Transverse colon (tissue), 3 donors: ENCODE measurements at regions not wholly inside any gene's neighbourhood (a gene's known extent, or its start where the extent isn't known, plus 50 kb on each side); places are given as distances from the start of the nearest gene placed in this dataset.

Experiments
- EP300 ChIP-seq: sonication (generic); formaldehyde crosslinking; IDR thresholded peaks from one replicate; pipeline ENCODE4 v1.6.1; 2017; ENCODE audit warnings: antibody characterized with exemption, low read depth
- POLR2A ChIP-seq: fragments of 450-650 bp; IDR thresholded peaks from one replicate; pipeline ENCODE4 v1.6.1; 2016; ENCODE audit warnings: antibody characterized with exemption, mild to moderate bottlenecking, moderate library complexity
- TF ChIP-seq, protein P1 (sequence below), 5 experiments: fragments of 200-600 bp in 3 of 5; fragments of 450-650 bp in 2 of 5; sonication (generic) in 3 of 5; IDR thresholded peaks; 1 replicate in 2 of 5; 2 replicates in 3 of 5; pipeline ENCODE4 v1.5.1; 2016 to 2017; ENCODE audit warnings: antibody characterized with exemption in 5 of 5, inconsistent platforms in 3 of 5, mild to moderate bottlenecking in 2 of 5, moderate library complexity in 1 of 5

DNA sequence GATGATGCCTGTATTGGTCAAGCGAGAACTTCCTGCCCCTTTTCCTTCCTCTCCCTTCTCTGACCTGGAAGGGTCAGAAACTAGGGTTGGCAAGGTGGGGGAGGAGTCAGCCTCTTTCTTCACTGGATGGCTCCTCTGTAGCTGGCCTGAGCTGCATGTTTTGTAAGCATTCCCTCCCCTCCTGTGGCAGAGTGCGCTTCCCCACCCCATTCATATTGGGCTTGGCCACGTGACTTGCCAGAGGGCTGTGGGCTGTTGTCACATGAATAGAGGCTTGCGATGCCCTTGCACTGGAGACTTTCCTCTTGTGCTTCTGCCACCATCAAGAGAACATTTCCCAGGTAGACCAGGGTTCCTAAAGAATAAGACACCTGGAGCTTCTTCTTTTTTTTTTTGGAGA, 111.3 kb upstream of the PODXL start:
- TF ChIP-seq EP300 (no peak), POLR2A (no peak)
- TF ChIP-seq, protein P1, sequence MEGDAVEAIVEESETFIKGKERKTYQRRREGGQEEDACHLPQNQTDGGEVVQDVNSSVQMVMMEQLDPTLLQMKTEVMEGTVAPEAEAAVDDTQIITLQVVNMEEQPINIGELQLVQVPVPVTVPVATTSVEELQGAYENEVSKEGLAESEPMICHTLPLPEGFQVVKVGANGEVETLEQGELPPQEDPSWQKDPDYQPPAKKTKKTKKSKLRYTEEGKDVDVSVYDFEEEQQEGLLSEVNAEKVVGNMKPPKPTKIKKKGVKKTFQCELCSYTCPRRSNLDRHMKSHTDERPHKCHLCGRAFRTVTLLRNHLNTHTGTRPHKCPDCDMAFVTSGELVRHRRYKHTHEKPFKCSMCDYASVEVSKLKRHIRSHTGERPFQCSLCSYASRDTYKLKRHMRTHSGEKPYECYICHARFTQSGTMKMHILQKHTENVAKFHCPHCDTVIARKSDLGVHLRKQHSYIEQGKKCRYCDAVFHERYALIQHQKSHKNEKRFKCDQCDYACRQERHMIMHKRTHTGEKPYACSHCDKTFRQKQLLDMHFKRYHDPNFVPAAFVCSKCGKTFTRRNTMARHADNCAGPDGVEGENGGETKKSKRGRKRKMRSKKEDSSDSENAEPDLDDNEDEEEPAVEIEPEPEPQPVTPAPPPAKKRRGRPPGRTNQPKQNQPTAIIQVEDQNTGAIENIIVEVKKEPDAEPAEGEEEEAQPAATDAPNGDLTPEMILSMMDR (IDR thresholded peaks at IDR 0.05) = no peak
